B cell (primary cell): ENCODE measurements at regions not wholly inside any gene's neighbourhood (a gene's known extent, or its start where the extent isn't known, plus 50 kb on each side); places are given as distances from the start of the nearest gene placed in this dataset.

Experiments used
- ATAC-seq: fragments of 200-7000 bp; cut with Tn5 transposase; one replicate; pipeline ENCODE4 v1.10.0; 2021; ENCODE audit warnings: low read depth, mild to moderate bottlenecking, moderate number of reproducible peaks, moderate library complexity
- CTCF ChIA-PET: fragments of 350-600 bp; sonication (Branson Sonifier 250); formaldehyde crosslinking; loops from one replicate; lab custom pipeline; 2021; ENCODE audit warnings: antibody characterized with exemption, inconsistent platforms; lab: Charles Lee
- POLR2A ChIA-PET: fragments of 350-600 bp; sonication (Branson Sonifier 250); formaldehyde crosslinking; loops from one replicate; lab custom pipeline; 2021; ENCODE audit warnings: antibody characterized with exemption; lab: Charles Lee
- DNase-seq: peaks from one replicate; pipeline ENCODE4 v3.0.0; 2013
- H2AFZ ChIP-seq: 2 replicates; pipeline ENCODE4 v1.6.1; 2012; ENCODE audit warnings: mild to moderate bottlenecking, low read depth, low read length; ENCODE audit not compliant: insufficient read depth, poor library complexity, severe bottlenecking
- H3K27ac ChIP-seq, 2 donors: 1 replicate in 1 of 2; 2 replicates in 1 of 2; pipeline ENCODE4 v1.5.1; 2012 to 2013; ENCODE audit warnings: low read length in 2 of 2, mild to moderate bottlenecking in 2 of 2, moderate library complexity in 1 of 2
- H3K27me3 ChIP-seq, 4 experiments: fragments of 200-600 bp in 1 of 4; sonication (generic) in 1 of 4; replicated peaks in 1 of 4; 1 replicate in 2 of 4; 2 replicates in 2 of 4; pipeline versions ENCODE4 v1.6.1 to v1.7.0; 2013 to 2016; ENCODE audit warnings: low read length in 3 of 4, mild to moderate bottlenecking in 2 of 4, mixed read lengths in 1 of 4, moderate library complexity in 1 of 4; ENCODE audit not compliant: insufficient read depth in 4 of 4, control insufficient read depth in 3 of 4; ENCODE audit errors: control extremely low read depth in 1 of 4
- H3K36me3 ChIP-seq, 2 experiments: replicated peaks in 1 of 2; 1 replicate in 1 of 2; 2 replicates in 1 of 2; pipeline versions ENCODE4 v1.6.1 to v1.7.1; 2013; ENCODE audit warnings: low read length in 1 of 2; ENCODE audit not compliant: insufficient read depth in 2 of 2, control insufficient read depth in 1 of 2; ENCODE audit errors: control extremely low read depth in 1 of 2, extremely low read depth in 1 of 2
- H3K4me1 ChIP-seq, 2 donors: fragments of 200-600 bp in 1 of 2; sonication (generic) in 1 of 2; 1 replicate in 1 of 2; 2 replicates in 1 of 2; pipeline versions ENCODE4 v1.5.1 to v1.6.1; 2013 to 2017; ENCODE audit warnings: low read length in 2 of 2; ENCODE audit not compliant: control insufficient read depth in 2 of 2, insufficient read depth in 2 of 2
- H3K4me2 ChIP-seq: replicated peaks from 2 replicates; pipeline ENCODE3; 2012; ENCODE audit warnings: mild to moderate bottlenecking, low read depth, low read length; ENCODE audit not compliant: poor library complexity, severe bottlenecking
- H3K4me3 ChIP-seq, 5 experiments: fragments of 200-600 bp in 1 of 5; sonication (generic) in 1 of 5; 1 replicate in 3 of 5; 2 replicates in 2 of 5; pipeline versions ENCODE4 v1.5.1 to v1.7.0; 2011 to 2016; ENCODE audit warnings: low read length in 4 of 5, mild to moderate bottlenecking in 4 of 5, low read depth in 2 of 5, control low read depth in 1 of 5, moderate library complexity in 1 of 5; ENCODE audit not compliant: insufficient read depth in 1 of 5; ENCODE audit errors: control extremely low read depth in 1 of 5, extremely low read depth in 1 of 5
- H3K79me2 ChIP-seq: fragments of 200-600 bp; sonication (generic); one replicate; pipeline ENCODE4 v1.6.0; 2016; ENCODE audit warnings: low read length; ENCODE audit not compliant: control insufficient read depth, insufficient read depth
- H3K9ac ChIP-seq: fragments of 200-600 bp; sonication (generic); 2 replicates; pipeline ENCODE4 v1.6.1; 2017; ENCODE audit warnings: mild to moderate bottlenecking, low read length, moderate library complexity
- H3K9me3 ChIP-seq, 3 donors: one replicate each; pipeline versions ENCODE4 v1.6.1 to v1.7.1; 2013; ENCODE audit warnings: low read length in 2 of 3; ENCODE audit not compliant: control insufficient read depth in 2 of 3, insufficient read depth in 1 of 3; ENCODE audit errors: control extremely low read depth in 1 of 3
- H4K20me1 ChIP-seq: 2 replicates; pipeline ENCODE4 v1.6.0; 2012; ENCODE audit warnings: mild to moderate bottlenecking, low read length; ENCODE audit not compliant: insufficient read depth, control insufficient read depth, poor library complexity, severe bottlenecking
- H3K27ac Mint-ChIP-seq: one replicate; pipeline ENCODE4 v1.8.0; 2021; ENCODE audit warnings: mixed read lengths
- H3K27me3 Mint-ChIP-seq: one replicate; pipeline ENCODE4 v1.8.0; 2021; ENCODE audit warnings: mixed read lengths
- H3K4me1 Mint-ChIP-seq: one replicate; pipeline ENCODE4 v1.8.0; 2021; ENCODE audit warnings: mixed read lengths
- H3K4me3 Mint-ChIP-seq: one replicate; pipeline ENCODE4 v1.8.0; 2021; ENCODE audit warnings: mixed read lengths
- H3K9me3 Mint-ChIP-seq: one replicate; pipeline ENCODE4 v1.8.0; 2022; ENCODE audit warnings: mixed read lengths; ENCODE audit not compliant: insufficient read depth
- EZH2 ChIP-seq: IDR thresholded peaks from 2 replicates; pipeline ENCODE4 v1.6.1; 2012; ENCODE audit warnings: borderline replicate concordance, low read depth, mild to moderate bottlenecking, moderate library complexity, low read length; ENCODE audit not compliant: insufficient read depth, poor library complexity, severe bottlenecking
- WGBS: methylation state at CpG from one replicate; pipeline ENCODE4 v1.1.5; 2013; ENCODE audit warnings: missing lambda C conversion rate; ENCODE audit not compliant: insufficient coverage; 5-methylcytosine and 5-hydroxymethylcytosine counted together
- intact Hi-C: fragments of 100-400 bp; cut with micrococcal nuclease; formaldehyde crosslinking; loops from one replicate; pipeline ENCODE4 v1.10.0; 2022
- TF ChIP-seq, protein P1 (sequence below): fragments of 200-600 bp; IDR thresholded peaks from one replicate; pipeline ENCODE4 v1.8.0; 2022; ENCODE audit warnings: antibody characterized with exemption, mild to moderate bottlenecking

GRCh38 chr1:56137521-56138505 lies 441.6 kb downstream of the PLPP3 start:
- no peak overlapping the region for H3K9ac ChIP-seq
- DNase-seq (no peak), ATAC-seq (no peak)
- 20% methylated on average over 1 of the region's 5 CpGs for WGBS
- no peaks in the 10 kb centered on the region for H3K79me2 ChIP-seq
- no peaks in the 10 kb centered on the region for H3K27me3 ChIP-seq
- no peaks in the 10 kb centered on the region for H4K20me1 ChIP-seq
- no peaks in the 10 kb centered on the region for H3K9me3 ChIP-seq
- ChIA-PET CTCF (no interaction called here), POLR2A (no interaction called here)
- no peak overlapping the region for H2AFZ ChIP-seq
- Mint-ChIP-seq H3K4me1 (peaks cover 33% of the 10 kb centered on the region), H3K27me3 (peaks cover 5% of the 10 kb centered on the region), H3K27ac (no peak overlapping the region), H3K9me3 (no peaks in the 10 kb centered on the region), H3K4me3 (no peak overlapping the region)
- no peak overlapping the region for H3K27ac ChIP-seq
- no peak overlapping the region for H3K4me3 ChIP-seq
- intact Hi-C loops, result no loop called here
- no peak overlapping the region for H3K4me2 ChIP-seq
- no peaks in the 10 kb centered on the region for H3K36me3 ChIP-seq
- TF ChIP-seq, protein P1, sequence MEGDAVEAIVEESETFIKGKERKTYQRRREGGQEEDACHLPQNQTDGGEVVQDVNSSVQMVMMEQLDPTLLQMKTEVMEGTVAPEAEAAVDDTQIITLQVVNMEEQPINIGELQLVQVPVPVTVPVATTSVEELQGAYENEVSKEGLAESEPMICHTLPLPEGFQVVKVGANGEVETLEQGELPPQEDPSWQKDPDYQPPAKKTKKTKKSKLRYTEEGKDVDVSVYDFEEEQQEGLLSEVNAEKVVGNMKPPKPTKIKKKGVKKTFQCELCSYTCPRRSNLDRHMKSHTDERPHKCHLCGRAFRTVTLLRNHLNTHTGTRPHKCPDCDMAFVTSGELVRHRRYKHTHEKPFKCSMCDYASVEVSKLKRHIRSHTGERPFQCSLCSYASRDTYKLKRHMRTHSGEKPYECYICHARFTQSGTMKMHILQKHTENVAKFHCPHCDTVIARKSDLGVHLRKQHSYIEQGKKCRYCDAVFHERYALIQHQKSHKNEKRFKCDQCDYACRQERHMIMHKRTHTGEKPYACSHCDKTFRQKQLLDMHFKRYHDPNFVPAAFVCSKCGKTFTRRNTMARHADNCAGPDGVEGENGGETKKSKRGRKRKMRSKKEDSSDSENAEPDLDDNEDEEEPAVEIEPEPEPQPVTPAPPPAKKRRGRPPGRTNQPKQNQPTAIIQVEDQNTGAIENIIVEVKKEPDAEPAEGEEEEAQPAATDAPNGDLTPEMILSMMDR, result no peak
- TF ChIP-seq EZH2, result no peak
- H3K4me1 ChIP-seq, result peaks cover 13 to 18% of the 10 kb centered on the region in 2 donors

- TF ChIP-seq, protein P1, result no peak
- H3K27me3 Mint-ChIP-seq, result peaks cover 3% of the 10 kb centered on the region
- no peak overlapping the region for H3K27ac Mint-ChIP-seq
- no peaks in the 10 kb centered on the region for H4K20me1 ChIP-seq
- no peak overlapping the region for H3K4me3 Mint-ChIP-seq
- H3K9ac ChIP-seq, result no peak overlapping the region
- no peak overlapping the region for H3K27ac ChIP-seq
- peaks cover 13 to 20% of the 10 kb centered on the region in 2 donors for H3K4me1 ChIP-seq
- ChIA-PET CTCF (no interaction called here), POLR2A (no interaction called here)
- DNase-seq (no peak), ATAC-seq (no peak)
- H3K4me3 ChIP-seq, result no peak overlapping the region
- H3K4me1 Mint-ChIP-seq, result peaks cover 40% of the 10 kb centered on the region
- intact Hi-C loops, result no loop called here
- H3K4me2 ChIP-seq, result no peak overlapping the region
- no peak overlapping the region for H2AFZ ChIP-seq
- H3K36me3 ChIP-seq, result no peaks in the 10 kb centered on the region
- no peaks in the 10 kb centered on the region for H3K9me3 ChIP-seq
- no peaks in the 10 kb centered on the region for H3K79me2 ChIP-seq
- no CpG with 5 or more reads among the region's 4 CpGs for WGBS
- no peaks in the 10 kb centered on the region for H3K27me3 ChIP-seq
- H3K9me3 Mint-ChIP-seq, result no peaks in the 10 kb centered on the region
Observed at GRCh38 chr1:56137090-56137489, 442.3 kb downstream of the PLPP3 start.
